Dermis blood vessel endothelial cell (primary cell): ENCODE measurements at regions not wholly inside any gene's neighbourhood (a gene's known extent, or its start where the extent isn't known, plus 50 kb on each side); places are given as distances from the start of the nearest gene placed in this dataset.
"Not testable (repeated sequence)": the region's sequence is repeated elsewhere in the genome, so short reads cannot be mapped to it uniquely, and the experiment has no call there.

ENCODE experiments used
- DNase-seq: peaks from one replicate; pipeline ENCODE4 v3.0.0; 2010

- peak; percentile 39 for DNase-seq
These were observed 131.2 kb upstream of the FOXG1 start for GRCh38 chr14:28635387-28635786.

- DNase-seq = not testable (repeated sequence)
These were observed 130.8 kb upstream of the FOXG1 start for GRCh38 chr14:28635816-28636215.

GRCh38 chr14:28641189-28641588 lies 125.4 kb upstream of the FOXG1 start:
- DNase-seq = not testable (repeated sequence)

GRCh38 chr14:28651148-28651547 lies 115.4 kb upstream of the FOXG1 start:
- DNase-seq = no peak

- no peak for DNase-seq
These were observed 113.8 kb upstream of the FOXG1 start for GRCh38 chr14:28652782-28653181.

- no peak for DNase-seq
These were observed 113.1 kb upstream of the FOXG1 start for GRCh38 chr14:28653521-28653920.

- no peak for DNase-seq
These were observed 109.8 kb upstream of the FOXG1 start for GRCh38 chr14:28656704-28657255.

GRCh38 chr14:28661171-28661772 lies 105.3 kb upstream of the FOXG1 start:
- no peak for DNase-seq

- no peak for DNase-seq
These were observed 99.6 kb upstream of the FOXG1 start for GRCh38 chr14:28666961-28667360.

GRCh38 chr14:28671425-28671824 lies 95.2 kb upstream of the FOXG1 start:
- DNase-seq = no peak

GRCh38 chr14:28673056-28673455 lies 93.5 kb upstream of the FOXG1 start:
- DNase-seq = no peak

GRCh38 chr14:28676479-28676878 lies 90.1 kb upstream of the FOXG1 start:
- DNase-seq = peak; percentile 1

- no peak for DNase-seq
These were observed 89.2 kb upstream of the FOXG1 start for GRCh38 chr14:28677381-28677780.

GRCh38 chr14:28678887-28679286 lies 87.7 kb upstream of the FOXG1 start:
- no peak for DNase-seq

- DNase-seq = no peak
These were observed 84.9 kb upstream of the FOXG1 start for GRCh38 chr14:28681681-28682080.

- no peak for DNase-seq
These were observed 76.4 kb upstream of the FOXG1 start for GRCh38 chr14:28690029-28690692.

- no peak for DNase-seq
These were observed 71.5 kb upstream of the FOXG1 start for GRCh38 chr14:28695109-28695508.

GRCh38 chr14:28701733-28702132 lies 64.9 kb upstream of the FOXG1 start:
- DNase-seq = no peak

- no peak for DNase-seq
These were observed 63.1 kb upstream of the FOXG1 start for GRCh38 chr14:28703482-28703881.

- DNase-seq = no peak
These were observed 62.4 kb upstream of the FOXG1 start for GRCh38 chr14:28704153-28704552.

GRCh38 chr14:28707814-28708213 lies 58.8 kb upstream of the FOXG1 start:
- no peak for DNase-seq

- no peak for DNase-seq
These were observed 56.8 kb upstream of the FOXG1 start for GRCh38 chr14:28709571-28710305.
